HEK293 (cell line): ENCODE measurements at regions not wholly inside any gene's neighbourhood (a gene's known extent, or its start where the extent isn't known, plus 50 kb on each side); places are given as distances from the start of the nearest gene placed in this dataset.

Experiments
- CTCF ChIA-PET: fragments of 350-600 bp; formaldehyde crosslinking; extraction: SDS; loops from one replicate; lab custom pipeline; 2021; ENCODE audit warnings: antibody characterized with exemption; lab: Yijun Ruan, JAX
- POLR2A ChIA-PET: fragments of 300-600 bp; formaldehyde crosslinking; extraction: SDS; loops from one replicate; lab custom pipeline; 2020; ENCODE audit warnings: antibody characterized with exemption, inconsistent platforms; lab: Yijun Ruan, JAX
- H3K27ac ChIP-seq: fragments of 200-500 bp; sonication (Bioruptor generic); 2 replicates; pipeline ENCODE4 v1.5.1; 2014; ENCODE audit warnings: low read depth, low read length, control low read depth, inconsistent platforms; ENCODE audit errors: extremely low read depth
- H3K36me3 ChIP-seq, 2 experiments: fragments of 200-500 bp in 1 of 2; sonication (Bioruptor generic) in 1 of 2; 1 replicate in 1 of 2; 2 replicates in 1 of 2; pipeline ENCODE4 v1.5.1; 2014 to 2017; ENCODE audit warnings: inconsistent platforms in 2 of 2, low read length in 2 of 2; ENCODE audit not compliant: control insufficient read depth in 2 of 2, insufficient read depth in 1 of 2
- H3K4me1 ChIP-seq: fragments of 200-500 bp; sonication (Bioruptor generic); 2 replicates; pipeline ENCODE4 v1.5.1; 2014; ENCODE audit warnings: mild to moderate bottlenecking, low read length, inconsistent platforms; ENCODE audit not compliant: control insufficient read depth, insufficient read depth
- H3K4me3 ChIP-seq: 2 replicates; pipeline ENCODE4 v1.5.1; 2011; ENCODE audit warnings: low read depth, mild to moderate bottlenecking, control low read depth, low read length, moderate library complexity
- H3K9me3 ChIP-seq: fragments of 200-500 bp; sonication (Bioruptor generic); 2 replicates; pipeline ENCODE4 v1.5.1; 2014; ENCODE audit warnings: low read depth, low read length, inconsistent platforms; ENCODE audit not compliant: control insufficient read depth, insufficient read depth
- FEZF1 ChIP-seq: fragments of 450-650 bp; formaldehyde crosslinking; IDR thresholded peaks from 2 replicates; pipeline ENCODE4 v1.5.1; 2016; ENCODE audit warnings: missing biosample characterization, missing genetic modification characterization
- INSM2 ChIP-seq: fragments of 450-650 bp; formaldehyde crosslinking; IDR thresholded peaks from 2 replicates; pipeline ENCODE4 v1.5.1; 2016; ENCODE audit warnings: missing biosample characterization, missing genetic modification characterization
- KLF17 ChIP-seq: fragments of 450-650 bp; formaldehyde crosslinking; IDR thresholded peaks from 2 replicates; pipeline ENCODE4 v1.5.1; 2016; ENCODE audit warnings: missing biosample characterization, missing genetic modification characterization
- PBX3 ChIP-seq: sonication (generic); formaldehyde crosslinking; IDR thresholded peaks from 2 replicates; pipeline ENCODE4 v1.8.1; 2022; ENCODE audit warnings: mild to moderate bottlenecking, moderate library complexity, missing genetic modification reagents
- REST ChIP-seq: fragments of 450-650 bp; formaldehyde crosslinking; IDR thresholded peaks from 2 replicates; pipeline ENCODE4 v1.5.1; 2016; ENCODE audit warnings: missing biosample characterization, missing genetic modification characterization
- ZBTB44 ChIP-seq: fragments of 450-650 bp; IDR thresholded peaks from 2 replicates; pipeline ENCODE4 v1.5.1; 2018; ENCODE audit warnings: missing biosample characterization, mild to moderate bottlenecking, missing genetic modification characterization
- ZFHX2 ChIP-seq: fragments of 450-650 bp; formaldehyde crosslinking; conservative IDR thresholded peaks from 2 replicates; pipeline ENCODE4 v1.5.1; 2016; ENCODE audit warnings: missing biosample characterization, missing genetic modification characterization
- ZNF133 ChIP-seq: fragments of 450-650 bp; formaldehyde crosslinking; IDR thresholded peaks from 2 replicates; pipeline ENCODE4 v1.5.1; 2016; ENCODE audit warnings: missing biosample characterization, missing genetic modification characterization
- ZNF169 ChIP-seq: fragments of 450-650 bp; formaldehyde crosslinking; IDR thresholded peaks from 2 replicates; pipeline ENCODE4 v1.5.1; 2016; ENCODE audit warnings: missing biosample characterization, missing genetic modification characterization
- ZNF24 ChIP-seq: fragments of 450-650 bp; formaldehyde crosslinking; IDR thresholded peaks from 2 replicates; pipeline ENCODE4 v1.5.1; 2016; ENCODE audit warnings: missing biosample characterization, missing genetic modification characterization
- ZNF366 ChIP-seq: fragments of 450-650 bp; formaldehyde crosslinking; conservative IDR thresholded peaks from 2 replicates; pipeline ENCODE4 v1.5.1; 2016; ENCODE audit warnings: missing biosample characterization, missing genetic modification characterization
- ZNF416 ChIP-seq: fragments of 450-650 bp; formaldehyde crosslinking; IDR thresholded peaks from 2 replicates; pipeline ENCODE4 v1.5.1; 2016; ENCODE audit warnings: missing biosample characterization, missing genetic modification characterization
- ZNF501 ChIP-seq: fragments of 450-650 bp; formaldehyde crosslinking; IDR thresholded peaks from 2 replicates; pipeline ENCODE4 v1.5.1; 2016; ENCODE audit warnings: missing biosample characterization, missing genetic modification characterization
- ZNF510 ChIP-seq: fragments of 450-650 bp; formaldehyde crosslinking; IDR thresholded peaks from 2 replicates; pipeline ENCODE4 v1.5.1; 2018; ENCODE audit warnings: mild to moderate bottlenecking, missing genetic modification characterization, missing biosample characterization; ENCODE audit not compliant: insufficient replicate concordance
- ZNF544 ChIP-seq: fragments of 450-650 bp; formaldehyde crosslinking; IDR thresholded peaks from 2 replicates; pipeline ENCODE4 v1.5.0; 2017; ENCODE audit warnings: missing biosample characterization, missing genetic modification characterization
- ZNF558 ChIP-seq: fragments of 450-650 bp; formaldehyde crosslinking; IDR thresholded peaks from 2 replicates; pipeline ENCODE4 v1.5.1; 2016; ENCODE audit warnings: missing biosample characterization, missing genetic modification characterization
- ZNF596 ChIP-seq: fragments of 450-650 bp; IDR thresholded peaks from 2 replicates; pipeline ENCODE4 v1.5.0; 2018; ENCODE audit warnings: missing biosample characterization, mild to moderate bottlenecking, missing genetic modification characterization, moderate library complexity
- ZNF658 ChIP-seq: fragments of 450-650 bp; formaldehyde crosslinking; IDR thresholded peaks from 2 replicates; pipeline ENCODE4; 2016; ENCODE audit warnings: missing biosample characterization, missing genetic modification characterization
- ZNF701 ChIP-seq: fragments of 450-650 bp; formaldehyde crosslinking; IDR thresholded peaks from 2 replicates; pipeline ENCODE4 v1.5.1; 2016; ENCODE audit warnings: missing biosample characterization, missing genetic modification characterization

GRCh38 chr4:159445692-159446091 lies 342.8 kb downstream of the RAPGEF2 start:
- ChIA-PET POLR2A (no interaction called here), CTCF (interaction anchor here (0.7 to 1.0 kb wide), 2 partner anchors 10 to 442 kb away, joined by 3 to 6 read pairs; no protein-coding TSS in a partner anchor)
- Histone ChIP-seq H3K9me3 (no peaks in the 10 kb centered on the region), H3K4me1 (0 out of 2 replicates have a peak, but pooled peaks cover 3% of the 10 kb centered on the region), H3K4me3 (no peak overlapping the region), H3K36me3 (no peaks in the 10 kb centered on the region), H3K27ac (no peak overlapping the region)
- no peak for TF ChIP-seq ZNF596 (tag by site-specific recombination)
- no peak for TF ChIP-seq ZNF501 (tag by site-specific recombination)
- no peak for TF ChIP-seq ZNF133 (tag by site-specific recombination)
- no peak for TF ChIP-seq ZBTB44 (tag by site-specific recombination)
- no peak for TF ChIP-seq KLF17 (tag by site-specific recombination)
- TF ChIP-seq PBX3 (CRISPR knock-in tag) = no peak
- TF ChIP-seq ZNF701 = no peak
- TF ChIP-seq REST (tag by site-specific recombination) = no peak
- TF ChIP-seq ZNF24 = no peak
- TF ChIP-seq ZNF658 (tag by site-specific recombination) = no peak
- TF ChIP-seq FEZF1 (tag by site-specific recombination) = no peak
- no peak for TF ChIP-seq ZNF366 (tag by site-specific recombination)
- TF ChIP-seq INSM2 = no peak
- TF ChIP-seq ZNF510 (tag by site-specific recombination) = no peak
- no peak for TF ChIP-seq ZNF169 (tag by site-specific recombination)
- TF ChIP-seq ZFHX2 (tag by site-specific recombination) = no peak
- no peak for TF ChIP-seq ZNF544 (tag by site-specific recombination)
- TF ChIP-seq ZNF558 = no peak
- TF ChIP-seq ZNF416 (tag by site-specific recombination) = no peak
